ENCODE measurements at regions not wholly inside any gene's neighbourhood (a gene's known extent, or its start where the extent isn't known, plus 50 kb on each side); places are given as distances from the start of the nearest gene placed in this dataset.

GRCh38 chr1:4161366-4162006 is 261.4 kb upstream of the C1orf174 start:
- H3K27ac ChIP-seq, result no peak overlapping the region

GRCh38 chr1:4164965-4165364 is 264.9 kb upstream of the C1orf174 start:
- Histone ChIP-seq H3K4me1 (ENCODE audit: control insufficient read depth in 1 of 2, low read depth in 2 of 2) (no peaks in the 10 kb centered on the region), H3K9me3 (no peaks in the 10 kb centered on the region), H3K27me3 (replicated peaks; ENCODE audit: insufficient read depth) (no peaks in the 10 kb centered on the region), H3K27ac (no peak overlapping the region), H3K36me3 (no peaks in the 10 kb centered on the region), H3K4me3 (no peak overlapping the region)
- ATAC-seq (ENCODE audit: insufficient number of reproducible peaks, low FRiP score, low read depth) (no peak), DNase-seq (ENCODE audit: low spot score) (no peak)
- no peak for TF ChIP-seq CTCF (IDR thresholded peaks at IDR 0.05)

More at GRCh38 chr1:4161366-4162006, 261.4 kb upstream of the C1orf174 start:
- ATAC-seq (ENCODE audit: insufficient number of reproducible peaks, low FRiP score, low read depth) (no peak), DNase-seq (ENCODE audit: low spot score) (no peak)
- H3K27me3 ChIP-seq (replicated peaks; ENCODE audit: insufficient read depth), result no peaks in the 10 kb centered on the region
- no peak for TF ChIP-seq CTCF (IDR thresholded peaks at IDR 0.05)
- no peak overlapping the region for H3K4me3 ChIP-seq
- H3K36me3 ChIP-seq, result no peaks in the 10 kb centered on the region
- no peaks in the 10 kb centered on the region for H3K9me3 ChIP-seq
- H3K4me1 ChIP-seq (ENCODE audit: control insufficient read depth in 1 of 2, low read depth in 2 of 2), result no peaks in the 10 kb centered on the region

GRCh38 chr1:4165686-4166300 is 265.7 kb upstream of the C1orf174 start:
- TF ChIP-seq CTCF (IDR thresholded peaks at IDR 0.05), result no peak
- ATAC-seq (ENCODE audit: insufficient number of reproducible peaks, low FRiP score, low read depth), result no peak
- no peaks in the 10 kb centered on the region for H3K27me3 ChIP-seq (replicated peaks; ENCODE audit: insufficient read depth)

GRCh38 chr1:4166713-4167112 is 266.6 kb upstream of the C1orf174 start:
- no peak overlapping the region for H3K4me3 ChIP-seq
- no peaks in the 10 kb centered on the region for H3K36me3 ChIP-seq
- no peak for ATAC-seq (ENCODE audit: insufficient number of reproducible peaks, low FRiP score, low read depth)
- no peak for TF ChIP-seq CTCF (IDR thresholded peaks at IDR 0.05)
- no peak overlapping the region for H3K27ac ChIP-seq
- DNase-seq (ENCODE audit: low spot score), result no peak
- H3K4me1 ChIP-seq (ENCODE audit: control insufficient read depth in 1 of 2, low read depth in 2 of 2), result no peaks in the 10 kb centered on the region
- no peaks in the 10 kb centered on the region for H3K27me3 ChIP-seq (replicated peaks; ENCODE audit: insufficient read depth)
- no peaks in the 10 kb centered on the region for H3K9me3 ChIP-seq

More at GRCh38 chr1:4165686-4166300, 265.7 kb upstream of the C1orf174 start:
- Histone ChIP-seq H3K36me3 (no peaks in the 10 kb centered on the region), H3K9me3 (no peaks in the 10 kb centered on the region), H3K4me3 (no peak overlapping the region), H3K4me1 (ENCODE audit: control insufficient read depth in 1 of 2, low read depth in 2 of 2) (no peaks in the 10 kb centered on the region), H3K27ac (no peak overlapping the region)
- DNase-seq (ENCODE audit: low spot score), result no peak

GRCh38 chr1:4169991-4170390 is 269.9 kb upstream of the C1orf174 start:
- no peaks in the 10 kb centered on the region for H3K27me3 ChIP-seq (replicated peaks; ENCODE audit: insufficient read depth)
- DNase-seq (ENCODE audit: low spot score), result no peak

More at GRCh38 chr1:4169991-4170390, 269.9 kb upstream of the C1orf174 start:
- Histone ChIP-seq H3K36me3 (no peaks in the 10 kb centered on the region), H3K4me3 (no peak overlapping the region), H3K9me3 (no peaks in the 10 kb centered on the region), H3K4me1 (ENCODE audit: control insufficient read depth in 1 of 2, low read depth in 2 of 2) (no peaks in the 10 kb centered on the region), H3K27ac (no peak overlapping the region)
- no peak for ATAC-seq (ENCODE audit: insufficient number of reproducible peaks, low FRiP score, low read depth)
- TF ChIP-seq CTCF (IDR thresholded peaks at IDR 0.05), result no peak
